Nephron (organoid): ENCODE measurements at regions not wholly inside any gene's neighbourhood (a gene's known extent, or its start where the extent isn't known, plus 50 kb on each side); places are given as distances from the start of the nearest gene placed in this dataset.

Source experiments
- H3K27ac Mint-ChIP-seq, 3 experiments: 2 replicates each; pipeline ENCODE4 v1.8.0; 2020; ENCODE audit warnings: mixed read lengths in 3 of 3, mild to moderate bottlenecking in 2 of 3, moderate library complexity in 1 of 3
- H3K27me3 Mint-ChIP-seq: 2 replicates; pipeline ENCODE4 v1.8.0; 2021; ENCODE audit warnings: low read depth, mild to moderate bottlenecking, moderate library complexity, mixed read lengths
- H3K36me3 Mint-ChIP-seq: 2 replicates; pipeline ENCODE4 v1.8.0; 2020; ENCODE audit warnings: low read depth, mixed read lengths
- H3K4me1 Mint-ChIP-seq: 2 replicates; pipeline ENCODE4 v1.8.0; 2020; ENCODE audit warnings: mixed read lengths
- H3K4me3 Mint-ChIP-seq, 3 experiments: 2 replicates each; pipeline ENCODE4 v1.8.0; 2020; ENCODE audit warnings: mild to moderate bottlenecking in 3 of 3, mixed read lengths in 3 of 3, moderate library complexity in 2 of 3
- H3K9me3 Mint-ChIP-seq: 2 replicates; pipeline ENCODE4 v1.8.0; 2020; ENCODE audit warnings: mixed read lengths
- TF ChIP-seq, protein P1 (sequence below), 3 experiments: fragments of 200-600 bp; sonication (generic); IDR thresholded peaks; one replicate each; pipeline ENCODE4 v1.5.0; 2021; ENCODE audit warnings: antibody characterized with exemption in 3 of 3; ENCODE audit not compliant: unreplicated experiment in 3 of 3

DNA sequence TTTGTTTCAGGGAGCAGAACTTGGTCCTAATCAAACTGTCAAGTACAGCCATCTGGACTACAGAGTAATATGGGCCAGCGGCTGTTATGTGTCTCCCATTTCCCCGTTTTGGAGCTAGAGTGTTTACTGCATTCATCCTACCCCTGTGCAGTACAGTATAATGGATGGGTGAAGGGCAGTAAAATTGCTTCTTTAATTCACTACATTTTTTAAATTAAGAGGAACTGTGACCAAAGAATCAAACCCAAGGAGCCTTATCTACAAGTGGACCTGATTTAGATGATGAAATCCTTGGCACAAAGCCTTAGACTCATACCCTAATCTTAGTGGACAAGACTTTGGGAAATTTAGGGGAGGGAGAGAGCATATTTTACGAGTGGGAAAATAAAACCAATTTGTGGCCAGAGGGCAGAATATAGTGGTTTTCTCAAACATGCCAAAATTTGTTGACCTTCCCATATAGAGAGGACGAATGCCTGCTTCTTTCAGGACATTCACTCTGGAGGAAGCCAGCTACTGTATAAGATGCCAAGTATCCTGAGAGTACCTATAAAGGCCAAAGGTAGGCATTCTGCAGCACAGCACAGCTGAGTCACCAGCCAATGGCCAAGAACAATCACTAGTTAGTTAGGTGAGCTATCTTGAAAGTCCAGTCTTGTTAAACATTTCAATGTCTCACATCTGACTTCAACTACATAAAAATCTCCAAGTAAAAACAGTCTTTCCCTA is 253.8 kb upstream of the KCNIP4 start:
- Mint-ChIP-seq H3K27ac (peak overlapping the region in 1 of 3 experiments; percentile 59), H3K9me3 (no peaks in the 10 kb centered on the region), H3K27me3 (no peaks in the 10 kb centered on the region), H3K4me1 (peaks cover 6% of the 10 kb centered on the region), H3K4me3 (no peak overlapping the region), H3K36me3 (no peaks in the 10 kb centered on the region)
- TF ChIP-seq, protein P1, sequence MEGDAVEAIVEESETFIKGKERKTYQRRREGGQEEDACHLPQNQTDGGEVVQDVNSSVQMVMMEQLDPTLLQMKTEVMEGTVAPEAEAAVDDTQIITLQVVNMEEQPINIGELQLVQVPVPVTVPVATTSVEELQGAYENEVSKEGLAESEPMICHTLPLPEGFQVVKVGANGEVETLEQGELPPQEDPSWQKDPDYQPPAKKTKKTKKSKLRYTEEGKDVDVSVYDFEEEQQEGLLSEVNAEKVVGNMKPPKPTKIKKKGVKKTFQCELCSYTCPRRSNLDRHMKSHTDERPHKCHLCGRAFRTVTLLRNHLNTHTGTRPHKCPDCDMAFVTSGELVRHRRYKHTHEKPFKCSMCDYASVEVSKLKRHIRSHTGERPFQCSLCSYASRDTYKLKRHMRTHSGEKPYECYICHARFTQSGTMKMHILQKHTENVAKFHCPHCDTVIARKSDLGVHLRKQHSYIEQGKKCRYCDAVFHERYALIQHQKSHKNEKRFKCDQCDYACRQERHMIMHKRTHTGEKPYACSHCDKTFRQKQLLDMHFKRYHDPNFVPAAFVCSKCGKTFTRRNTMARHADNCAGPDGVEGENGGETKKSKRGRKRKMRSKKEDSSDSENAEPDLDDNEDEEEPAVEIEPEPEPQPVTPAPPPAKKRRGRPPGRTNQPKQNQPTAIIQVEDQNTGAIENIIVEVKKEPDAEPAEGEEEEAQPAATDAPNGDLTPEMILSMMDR (IDR thresholded peaks at IDR 0.05; ENCODE audit: unreplicated experiment in 3 of 3), result no peak

DNA sequence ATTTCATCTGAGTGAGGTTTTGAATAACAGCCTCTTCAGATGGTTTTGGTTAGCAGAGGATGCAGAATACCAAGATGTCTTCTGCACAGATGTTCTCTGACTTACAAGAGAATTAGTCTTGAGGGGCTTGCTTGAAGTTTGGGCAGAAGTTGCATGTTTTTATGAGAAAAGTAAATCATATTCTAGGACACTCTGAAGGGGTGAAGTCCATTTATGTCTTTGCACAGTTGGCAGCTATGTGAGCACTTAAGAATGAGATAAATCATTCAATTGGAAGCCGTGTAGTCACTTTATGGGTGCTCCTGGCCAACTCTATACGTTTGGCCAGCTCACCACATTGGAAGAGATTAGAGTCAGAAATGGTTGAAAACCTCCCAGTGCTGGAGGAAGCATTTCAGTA is 252.7 kb upstream of the KCNIP4 start:
- Mint-ChIP-seq H3K4me3 (no peak overlapping the region), H3K27me3 (no peaks in the 10 kb centered on the region), H3K4me1 (peaks cover 6% of the 10 kb centered on the region), H3K9me3 (no peaks in the 10 kb centered on the region), H3K27ac (peak overlapping the region in 2 of 3 experiments; percentile 22 to 76), H3K36me3 (no peaks in the 10 kb centered on the region)
- TF ChIP-seq, protein P1 (IDR thresholded peaks at IDR 0.05; ENCODE audit: unreplicated experiment in 3 of 3), result no peak

DNA sequence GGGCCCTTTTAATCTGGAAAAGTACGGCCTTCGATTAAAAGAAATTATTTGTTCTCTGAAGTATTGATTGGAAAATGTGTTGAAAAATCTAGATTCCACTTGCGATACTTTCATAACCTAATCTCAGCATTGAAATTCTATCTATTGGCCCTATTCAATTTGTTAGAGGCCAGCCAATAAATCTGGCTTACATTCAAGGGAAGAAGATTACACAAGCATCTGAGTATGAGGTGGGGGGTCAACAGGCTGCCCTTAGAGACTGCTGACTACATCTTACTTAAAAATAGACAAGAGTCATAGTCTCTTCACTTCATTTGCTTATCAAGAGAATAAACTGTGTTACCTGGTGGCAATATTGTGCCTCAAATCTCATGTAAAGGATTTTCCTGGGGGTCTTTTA is 248.0 kb upstream of the KCNIP4 start:
- TF ChIP-seq, protein P1 (IDR thresholded peaks at IDR 0.05; ENCODE audit: unreplicated experiment in 3 of 3), result no peak
- H3K9me3 Mint-ChIP-seq, result no peaks in the 10 kb centered on the region
- H3K27ac Mint-ChIP-seq, result no peak overlapping the region
- no peaks in the 10 kb centered on the region for H3K36me3 Mint-ChIP-seq
- H3K4me1 Mint-ChIP-seq, result peaks cover 12% of the 10 kb centered on the region
- no peaks in the 10 kb centered on the region for H3K27me3 Mint-ChIP-seq
- no peak overlapping the region for H3K4me3 Mint-ChIP-seq

DNA sequence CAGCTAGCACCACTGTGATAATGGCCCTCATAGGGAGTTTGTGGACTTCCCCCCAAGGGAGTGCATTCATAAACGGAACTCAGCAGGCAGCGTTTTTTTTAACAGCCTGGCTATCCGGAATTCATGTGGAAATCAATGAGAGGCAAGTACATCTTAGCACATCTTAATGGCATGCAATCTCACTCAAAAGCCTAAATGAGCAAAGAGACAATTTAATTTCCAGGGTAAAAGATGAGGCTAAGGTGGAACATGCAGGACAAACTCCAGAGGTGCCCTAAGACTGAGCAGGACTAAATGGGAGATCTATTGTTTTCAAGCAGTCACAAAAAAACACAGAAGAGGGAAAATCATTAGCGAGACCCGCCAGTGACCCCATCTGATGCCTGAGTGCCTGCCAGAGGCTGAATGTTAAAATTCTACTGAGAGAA is 243.5 kb upstream of the KCNIP4 start:
- Mint-ChIP-seq H3K9me3 (no peaks in the 10 kb centered on the region), H3K27ac (peak overlapping the region; percentile 1 to 51 (median 8)), H3K36me3 (no peaks in the 10 kb centered on the region), H3K4me1 (peaks cover 5% of the 10 kb centered on the region), H3K4me3 (no peak overlapping the region), H3K27me3 (no peaks in the 10 kb centered on the region)
- TF ChIP-seq, protein P1 (IDR thresholded peaks at IDR 0.05; ENCODE audit: unreplicated experiment in 3 of 3), result no peak

DNA sequence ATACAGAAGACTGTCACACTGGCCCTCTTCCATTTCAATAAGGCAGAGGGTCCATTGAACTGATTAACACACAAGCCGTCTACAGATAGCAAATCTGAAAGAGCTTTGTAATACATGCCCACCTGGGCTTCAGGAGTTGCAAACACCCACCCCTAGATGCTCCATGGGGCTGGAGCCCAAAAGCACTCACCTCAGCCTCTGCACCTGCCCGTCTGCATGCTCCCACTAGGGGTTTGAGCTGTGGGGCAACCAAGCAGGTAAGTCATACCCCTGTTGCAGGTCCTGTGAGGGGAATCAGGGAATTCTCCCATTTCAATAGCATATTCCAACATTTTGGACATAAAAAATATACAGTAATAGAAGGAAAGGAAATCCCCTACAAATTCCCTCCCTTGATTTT is 243.0 kb upstream of the KCNIP4 start:
- Mint-ChIP-seq H3K36me3 (no peaks in the 10 kb centered on the region), H3K27ac (peak overlapping the region in 1 of 3 experiments; percentile 1), H3K4me1 (peaks cover 5% of the 10 kb centered on the region), H3K4me3 (no peak overlapping the region), H3K27me3 (no peaks in the 10 kb centered on the region), H3K9me3 (no peaks in the 10 kb centered on the region)
- TF ChIP-seq, protein P1 (IDR thresholded peaks at IDR 0.05; ENCODE audit: unreplicated experiment in 3 of 3), result no peak

DNA sequence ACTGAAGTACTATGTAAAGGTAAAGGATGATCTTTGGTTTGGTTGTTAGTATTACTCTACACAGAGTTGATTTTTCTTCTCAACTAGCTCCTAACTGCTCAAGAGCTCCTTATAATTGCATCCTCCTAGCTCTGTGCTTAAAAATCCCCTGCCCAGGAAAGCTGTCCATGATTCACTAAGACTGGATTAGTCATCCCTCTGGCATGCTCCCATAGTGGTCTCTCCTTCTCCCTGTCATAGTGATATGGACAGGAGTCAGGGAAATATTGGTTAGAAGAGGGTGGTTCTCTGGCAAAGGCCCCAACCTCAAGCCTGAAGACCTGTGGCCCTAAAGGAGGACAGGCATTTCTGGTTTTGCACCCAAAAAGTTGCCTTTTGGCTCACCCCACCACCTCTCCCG is 242.3 kb upstream of the KCNIP4 start:
- no peaks in the 10 kb centered on the region for H3K9me3 Mint-ChIP-seq
- TF ChIP-seq, protein P1 (IDR thresholded peaks at IDR 0.05; ENCODE audit: unreplicated experiment in 3 of 3), result no peak
- H3K4me1 Mint-ChIP-seq, result peaks cover 5% of the 10 kb centered on the region
- H3K27ac Mint-ChIP-seq, result no peak overlapping the region
- no peak overlapping the region for H3K4me3 Mint-ChIP-seq
- no peaks in the 10 kb centered on the region for H3K27me3 Mint-ChIP-seq
- no peaks in the 10 kb centered on the region for H3K36me3 Mint-ChIP-seq
